ENCODE measurements at regions not wholly inside any gene's neighbourhood (a gene's known extent, or its start where the extent isn't known, plus 50 kb on each side); places are given as distances from the start of the nearest gene placed in this dataset.

DNA sequence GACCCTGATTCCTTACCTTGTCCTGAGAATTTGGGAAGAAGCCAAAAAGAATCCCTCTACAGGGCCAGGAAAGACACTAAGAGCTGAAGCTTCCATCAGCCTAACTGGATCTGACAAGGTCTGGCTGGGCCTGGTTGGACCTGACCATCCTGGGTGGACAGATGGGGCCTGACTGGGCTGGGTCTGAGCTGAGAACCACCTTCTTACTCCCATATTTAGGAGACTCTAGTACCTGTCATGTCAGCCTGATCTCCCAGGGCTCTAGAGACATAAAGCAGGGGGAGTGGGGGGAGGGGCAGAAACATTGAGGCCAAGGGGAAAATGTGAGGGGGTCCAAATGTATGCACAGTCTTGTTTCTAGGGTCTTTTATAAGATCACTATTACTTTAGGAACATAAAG is 129.9 kb downstream of the BUD13 start (continued):
- no peak for TF ChIP-seq ZNF462 (CRISPR knock-in tag; IDR thresholded peaks at IDR 0.05)
- no peak for TF ChIP-seq EZH2 (IDR thresholded peaks at IDR 0.05; ENCODE audit: low read depth, unreplicated experiment)
- no peak for TF ChIP-seq POLR2AphosphoS5 (IDR thresholded peaks at IDR 0.05; ENCODE audit: low read depth)
- TF ChIP-seq CREB1 (CRISPR knock-in tag; IDR thresholded peaks at IDR 0.05; ENCODE audit: low read depth) = no peak
- TF ChIP-seq NANOG (IDR thresholded peaks at IDR 0.05; ENCODE audit: borderline replicate concordance) = no peak
- TF ChIP-seq, protein P1, sequence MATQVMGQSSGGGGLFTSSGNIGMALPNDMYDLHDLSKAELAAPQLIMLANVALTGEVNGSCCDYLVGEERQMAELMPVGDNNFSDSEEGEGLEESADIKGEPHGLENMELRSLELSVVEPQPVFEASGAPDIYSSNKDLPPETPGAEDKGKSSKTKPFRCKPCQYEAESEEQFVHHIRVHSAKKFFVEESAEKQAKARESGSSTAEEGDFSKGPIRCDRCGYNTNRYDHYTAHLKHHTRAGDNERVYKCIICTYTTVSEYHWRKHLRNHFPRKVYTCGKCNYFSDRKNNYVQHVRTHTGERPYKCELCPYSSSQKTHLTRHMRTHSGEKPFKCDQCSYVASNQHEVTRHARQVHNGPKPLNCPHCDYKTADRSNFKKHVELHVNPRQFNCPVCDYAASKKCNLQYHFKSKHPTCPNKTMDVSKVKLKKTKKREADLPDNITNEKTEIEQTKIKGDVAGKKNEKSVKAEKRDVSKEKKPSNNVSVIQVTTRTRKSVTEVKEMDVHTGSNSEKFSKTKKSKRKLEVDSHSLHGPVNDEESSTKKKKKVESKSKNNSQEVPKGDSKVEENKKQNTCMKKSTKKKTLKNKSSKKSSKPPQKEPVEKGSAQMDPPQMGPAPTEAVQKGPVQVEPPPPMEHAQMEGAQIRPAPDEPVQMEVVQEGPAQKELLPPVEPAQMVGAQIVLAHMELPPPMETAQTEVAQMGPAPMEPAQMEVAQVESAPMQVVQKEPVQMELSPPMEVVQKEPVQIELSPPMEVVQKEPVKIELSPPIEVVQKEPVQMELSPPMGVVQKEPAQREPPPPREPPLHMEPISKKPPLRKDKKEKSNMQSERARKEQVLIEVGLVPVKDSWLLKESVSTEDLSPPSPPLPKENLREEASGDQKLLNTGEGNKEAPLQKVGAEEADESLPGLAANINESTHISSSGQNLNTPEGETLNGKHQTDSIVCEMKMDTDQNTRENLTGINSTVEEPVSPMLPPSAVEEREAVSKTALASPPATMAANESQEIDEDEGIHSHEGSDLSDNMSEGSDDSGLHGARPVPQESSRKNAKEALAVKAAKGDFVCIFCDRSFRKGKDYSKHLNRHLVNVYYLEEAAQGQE (IDR thresholded peaks at IDR 0.05; ENCODE audit: unreplicated experiment) = no peak
- TF ChIP-seq EZH2phosphoT487 (IDR thresholded peaks at IDR 0.05; ENCODE audit: unreplicated experiment) = no peak
